UCSD-AML1 (cell line): ENCODE measurements at regions not wholly inside any gene's neighbourhood (a gene's known extent, or its start where the extent isn't known, plus 50 kb on each side); places are given as distances from the start of the nearest gene placed in this dataset.

Source experiments
- DNase-seq: peaks from one replicate; lab custom pipeline; 2025; ENCODE audit not compliant: unreplicated experiment; lab: John Stamatoyannopoulos, UW

- no peak for DNase-seq
These were observed 157.6 kb downstream of the TDRD15 start for GRCh38 chr2:21281384-21281783.

DNA sequence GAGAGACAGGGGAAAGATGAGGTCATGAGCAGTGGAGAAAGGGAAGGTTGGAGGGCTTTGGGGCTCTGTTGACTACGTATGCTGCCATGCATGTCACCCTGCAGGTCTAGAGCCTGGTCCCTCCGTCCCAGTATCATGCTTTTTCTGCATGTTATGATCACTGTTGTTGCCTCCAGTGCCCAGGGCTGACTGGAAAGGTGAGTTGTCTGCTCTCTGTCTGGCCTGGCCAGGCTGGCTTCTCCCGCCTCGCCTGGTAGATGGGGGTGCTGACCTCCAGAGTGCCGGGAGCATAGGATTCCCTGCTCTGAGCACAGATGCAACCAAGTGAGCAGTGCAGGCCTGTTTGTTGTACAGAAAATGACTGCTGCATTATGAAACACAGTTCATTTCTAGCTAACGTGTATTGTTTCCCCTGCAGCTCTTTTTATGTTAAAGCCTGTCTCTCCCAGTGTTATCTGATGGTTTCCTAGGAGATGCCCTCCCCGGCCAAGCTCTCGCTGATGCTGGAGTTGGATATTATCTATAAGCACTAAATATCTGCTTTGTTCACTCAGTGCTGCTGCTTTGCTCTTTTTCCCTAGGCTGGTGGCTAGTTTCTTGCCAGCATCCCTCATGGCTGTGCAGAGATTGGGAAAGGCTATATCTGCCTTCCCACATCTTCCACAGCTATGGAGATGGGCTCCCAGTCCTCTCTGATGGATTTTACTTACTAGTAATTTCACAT, 158.2 kb downstream of the TDRD15 start:
- DNase-seq, result no peak

DNA sequence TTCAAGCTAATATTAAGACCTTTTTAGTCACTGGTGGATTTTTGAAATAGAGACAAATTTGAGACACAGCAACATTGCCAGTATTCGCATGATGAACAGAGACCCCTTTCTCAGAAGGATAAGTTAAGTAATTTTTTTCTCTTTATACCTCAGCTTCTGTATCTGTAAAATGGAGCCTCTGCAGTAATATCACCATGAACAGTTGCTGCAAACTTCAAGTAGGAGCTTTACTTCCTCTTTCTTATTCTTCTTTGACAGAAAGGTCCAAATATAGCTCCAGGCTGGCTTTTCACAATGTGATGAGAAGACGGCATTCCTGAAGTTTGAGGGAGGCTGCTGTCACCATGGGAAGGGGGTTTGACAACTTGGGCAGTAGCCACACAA, 158.7 kb downstream of the TDRD15 start:
- DNase-seq, result no peak

DNA sequence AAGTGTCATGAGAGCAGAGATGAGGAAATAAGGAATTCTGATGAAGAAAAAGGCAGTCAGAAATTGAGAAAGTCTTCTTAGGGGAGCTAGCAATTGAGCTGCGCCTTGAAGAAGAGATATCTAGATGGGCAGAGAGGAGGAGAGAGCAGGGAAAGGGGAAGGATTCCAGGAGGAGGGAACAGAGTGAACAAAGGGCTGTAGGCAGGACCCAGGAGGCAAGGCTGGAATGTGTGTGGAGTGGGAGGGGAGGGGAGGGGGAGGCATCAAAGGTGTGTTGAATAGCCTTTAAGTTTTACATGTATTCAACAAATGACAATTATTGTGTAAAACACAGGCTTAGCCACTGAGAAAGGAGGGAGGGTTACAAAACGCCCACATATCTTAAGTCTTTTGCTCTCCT, 164.5 kb downstream of the TDRD15 start:
- DNase-seq, result no peak

GRCh38 chr2:21288739-21289520, 165.2 kb downstream of the TDRD15 start:
- DNase-seq, result no peak

DNA sequence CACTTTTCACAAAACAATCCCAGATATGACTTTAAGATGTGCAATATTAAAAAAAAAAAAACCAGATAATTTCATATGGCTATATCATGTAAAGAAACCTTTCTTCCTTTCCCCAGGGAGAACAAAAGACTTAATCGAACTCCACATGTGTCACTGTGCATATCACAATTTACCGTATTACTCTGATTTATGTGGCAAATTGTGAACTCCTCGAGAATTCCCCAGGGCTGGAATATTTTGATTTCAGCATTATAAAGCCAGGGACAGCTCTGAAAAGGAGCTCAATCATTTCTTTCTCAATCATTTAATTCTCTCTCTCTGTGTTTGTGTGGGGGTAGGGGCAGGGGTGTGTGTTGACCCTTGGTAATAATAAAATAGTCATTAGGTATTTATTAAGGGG, 165.8 kb downstream of the TDRD15 start:
- no peak for DNase-seq

DNA sequence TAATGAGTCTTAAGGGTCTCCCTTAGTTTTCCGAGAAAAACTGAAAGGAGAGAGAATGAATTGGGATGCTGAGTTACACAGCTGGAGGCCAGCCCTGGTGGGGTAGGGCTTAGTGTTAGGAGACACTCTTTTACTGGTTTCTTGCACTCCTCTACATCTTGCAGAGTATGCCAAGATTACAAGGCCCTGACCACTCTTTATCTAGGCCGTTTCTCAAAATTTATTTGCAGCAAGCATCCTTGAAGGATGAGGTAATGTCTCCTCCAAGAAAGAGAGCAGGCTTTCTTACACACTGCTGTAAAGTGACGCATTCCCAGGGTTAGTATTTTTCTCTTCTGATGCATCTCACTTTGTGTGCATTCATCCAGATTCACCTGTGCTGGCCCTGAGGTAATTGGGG, 166.2 kb downstream of the TDRD15 start:
- no peak for DNase-seq

DNA sequence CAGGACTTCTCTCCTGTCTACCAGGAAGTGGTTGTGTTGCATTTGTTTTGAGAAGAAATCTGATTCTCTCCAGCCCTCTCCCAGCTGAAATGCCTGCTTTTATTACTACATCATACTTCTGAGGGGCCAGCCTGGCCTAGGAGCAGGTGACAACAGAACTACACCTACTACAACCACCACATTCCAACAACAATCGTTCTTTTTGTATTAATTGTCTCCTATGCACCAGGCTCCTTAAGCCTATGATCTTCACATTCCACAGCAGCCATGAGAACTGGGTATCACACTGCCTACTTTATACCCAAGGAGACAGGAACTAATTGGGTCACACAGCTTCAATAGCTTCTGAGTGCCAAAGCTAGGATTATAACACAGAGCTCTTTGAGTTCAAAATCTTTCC, 167.7 kb downstream of the TDRD15 start:
- DNase-seq, result no peak

GRCh38 chr2:21294446-21294845, 170.7 kb downstream of the TDRD15 start:
- DNase-seq, result no peak

DNA sequence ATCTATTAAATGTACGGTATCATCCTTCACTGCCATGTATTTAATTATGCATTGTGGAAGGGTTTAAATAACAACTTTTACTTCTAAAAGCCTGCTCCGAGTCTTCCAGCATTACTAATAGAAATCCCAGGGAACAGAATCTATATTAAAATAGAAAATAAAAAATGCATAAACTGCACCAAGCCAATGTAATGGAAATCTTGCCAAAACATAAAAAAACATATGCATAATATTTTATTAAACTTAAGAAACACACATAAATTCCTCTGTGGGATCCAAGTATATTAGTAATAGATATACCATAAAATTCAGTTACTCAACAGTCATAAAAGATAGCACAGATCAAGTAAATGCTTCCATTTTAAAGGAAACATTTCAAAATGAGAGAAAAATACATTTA, 175.6 kb downstream of the TDRD15 start:
- no peak for DNase-seq

- DNase-seq, result no peak
These were observed 178.2 kb downstream of the TDRD15 start for GRCh38 chr2:21301871-21302455.

GRCh38 chr2:21303876-21304275, 180.1 kb downstream of the TDRD15 start:
- no peak for DNase-seq

GRCh38 chr2:21305581-21305980, 181.8 kb downstream of the TDRD15 start:
- no peak for DNase-seq

GRCh38 chr2:21306235-21306634, 182.5 kb downstream of the TDRD15 start:
- no peak for DNase-seq

- DNase-seq, result no peak
These were observed 183.3 kb downstream of the TDRD15 start for GRCh38 chr2:21307037-21307436.

DNA sequence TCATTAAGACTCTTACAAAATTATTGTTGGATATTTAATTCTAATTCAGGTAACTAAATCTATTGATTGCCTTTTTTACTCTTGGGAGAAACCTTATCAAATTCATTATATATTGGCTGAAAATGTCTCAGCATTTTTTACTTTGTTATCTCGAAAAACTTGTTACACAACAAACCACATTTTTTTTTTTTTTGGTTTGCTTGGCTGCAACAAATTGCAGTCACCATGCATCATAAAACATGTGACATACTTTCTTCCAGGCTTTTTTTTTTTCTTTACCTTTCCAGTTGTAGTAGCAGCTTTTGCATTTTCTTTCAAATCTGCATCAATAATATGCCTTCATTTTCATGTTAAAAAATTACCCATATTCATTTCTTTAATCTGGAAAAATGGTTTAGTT, 186.7 kb downstream of the TDRD15 start:
- DNase-seq, result no peak

GRCh38 chr2:21314322-21314835, 190.6 kb downstream of the TDRD15 start:
- no peak for DNase-seq

- no peak for DNase-seq
These were observed 193.4 kb downstream of the TDRD15 start for GRCh38 chr2:21317131-21317530.

GRCh38 chr2:21318263-21318662, 194.5 kb downstream of the TDRD15 start:
- DNase-seq, result no peak

DNA sequence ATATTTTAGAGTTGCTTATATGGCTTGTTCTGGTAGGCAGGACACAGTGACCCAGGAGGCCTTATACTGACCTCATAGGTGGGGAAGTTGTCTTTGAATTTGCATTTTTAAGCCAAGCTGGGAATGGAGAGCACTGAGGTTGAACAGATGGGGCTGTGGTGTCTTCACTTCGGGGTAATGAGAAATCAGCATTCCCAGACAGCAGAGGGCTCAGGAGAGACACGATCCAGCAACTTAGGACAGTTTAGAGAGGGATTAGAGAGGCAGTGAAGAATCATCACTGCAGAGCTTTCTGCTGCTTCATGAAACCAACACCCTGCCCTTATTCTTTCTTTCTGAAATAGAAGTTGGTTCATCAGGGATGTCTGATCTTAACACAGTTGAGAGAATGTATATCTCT, 202.4 kb downstream of the TDRD15 start:
- DNase-seq, result no peak

- DNase-seq, result no peak
These were observed 204.4 kb downstream of the TDRD15 start for GRCh38 chr2:21328177-21328576.

GRCh38 chr2:21330786-21331391, 207.1 kb downstream of the TDRD15 start:
- no peak for DNase-seq
